ENCODE measurements at regions not wholly inside any gene's neighbourhood (a gene's known extent, or its start where the extent isn't known, plus 50 kb on each side); places are given as distances from the start of the nearest gene placed in this dataset.

DNA sequence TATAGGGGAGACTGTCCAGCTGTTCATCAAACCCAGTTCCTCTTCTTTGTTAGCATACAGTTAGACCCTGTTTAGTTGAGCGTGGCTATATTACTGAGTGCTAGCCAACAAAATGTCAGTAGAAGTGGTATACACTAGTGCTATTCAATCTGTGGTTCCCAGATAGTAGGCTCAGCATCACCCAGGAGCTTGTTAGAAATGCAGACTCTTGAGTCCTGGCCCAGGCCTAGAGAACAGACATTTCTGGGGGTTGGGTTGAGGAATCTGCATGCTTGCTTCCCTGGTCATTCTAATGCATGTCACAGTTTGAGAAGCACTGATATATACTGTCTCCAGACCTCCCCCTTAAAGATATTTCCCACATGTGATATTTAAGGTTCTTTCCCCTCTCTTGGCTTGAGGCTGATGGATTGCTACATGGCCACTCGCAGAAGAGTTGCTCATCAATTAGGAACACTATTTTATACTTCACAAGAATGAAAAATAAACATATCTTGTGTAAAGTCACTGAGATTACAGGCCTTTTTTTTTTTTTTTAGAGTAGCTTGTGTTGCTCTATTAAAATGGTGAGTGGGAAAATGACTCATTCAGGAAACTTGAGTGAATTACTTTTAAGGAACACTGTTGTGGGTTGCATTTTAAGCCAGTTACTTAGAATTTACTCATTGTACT is 289.0 kb downstream of the STIM2 start:
- WGBS (ENCODE audit: low lambda C conversion rate): 0% methylated on average over 2 of the region's 2 CpGs
- Histone ChIP-seq H3K4me3 (ENCODE audit: low read depth in 2 of 2, low read length in 1 of 2) (no peak overlapping the region), H3F3A (replicated peaks; ENCODE audit: insufficient read depth) (no peaks in the 10 kb centered on the region), H3K27ac (ENCODE audit: low read depth in 2 of 2, low read length in 1 of 2) (no peak overlapping the region), H3K4me1 (ENCODE audit: control insufficient read depth in 1 of 2, insufficient read depth in 2 of 2, low read depth in 1 of 2, low read length in 1 of 2) (no peaks in the 10 kb centered on the region), H4K20me1 (ENCODE audit: insufficient read depth) (no peaks in the 10 kb centered on the region), H3K27me3 (ENCODE audit: insufficient read depth) (no peaks in the 10 kb centered on the region), H3K9ac (no peak overlapping the region), H3K9me3 (no peaks in the 10 kb centered on the region), H2AFZ (ENCODE audit: low read depth) (no peak overlapping the region), H3K79me2 (ENCODE audit: insufficient read depth) (no peaks in the 10 kb centered on the region), H3K9me2 (no peaks in the 10 kb centered on the region), H3K36me3 (replicated peaks in 1 of 2; ENCODE audit: control insufficient read depth in 1 of 2, insufficient read depth in 2 of 2, low read length in 1 of 2) (no peaks in the 10 kb centered on the region), H3K4me2 (no peak overlapping the region)
- ChIA-PET POLR2A (no interaction called here), CTCF (no interaction called here)
- no peak for DNase-seq
- TF ChIP-seq MEF2A (IDR thresholded peaks at IDR 0.05; ENCODE audit: borderline replicate concordance, low read depth) (no peak), JUND (IDR thresholded peaks at IDR 0.05) (no peak), GABPA (IDR thresholded peaks at IDR 0.05; ENCODE audit: low read depth) (no peak), FOXM1 (IDR thresholded peaks at IDR 0.05; ENCODE audit: low read depth) (no peak), RFX5 (IDR thresholded peaks at IDR 0.05; ENCODE audit: low read length) (no peak), EZH2phosphoT487 (IDR thresholded peaks at IDR 0.05; ENCODE audit: borderline replicate concordance, low read depth) (no peak), POLR2AphosphoS5 (IDR thresholded peaks at IDR 0.05; ENCODE audit: low read depth, low read length) (no peak), RXRA (IDR thresholded peaks at IDR 0.05; ENCODE audit: borderline replicate concordance, low read depth) (no peak), SMC3 (IDR thresholded peaks at IDR 0.05; ENCODE audit: low read depth, low read length) (no peak), FOSL2 (IDR thresholded peaks at IDR 0.05; ENCODE audit: borderline replicate concordance, low read depth) (no peak), TEAD4 (IDR thresholded peaks at IDR 0.05; ENCODE audit: borderline replicate concordance, insufficient read depth) (no peak)
- TF ChIP-seq, protein P1, sequence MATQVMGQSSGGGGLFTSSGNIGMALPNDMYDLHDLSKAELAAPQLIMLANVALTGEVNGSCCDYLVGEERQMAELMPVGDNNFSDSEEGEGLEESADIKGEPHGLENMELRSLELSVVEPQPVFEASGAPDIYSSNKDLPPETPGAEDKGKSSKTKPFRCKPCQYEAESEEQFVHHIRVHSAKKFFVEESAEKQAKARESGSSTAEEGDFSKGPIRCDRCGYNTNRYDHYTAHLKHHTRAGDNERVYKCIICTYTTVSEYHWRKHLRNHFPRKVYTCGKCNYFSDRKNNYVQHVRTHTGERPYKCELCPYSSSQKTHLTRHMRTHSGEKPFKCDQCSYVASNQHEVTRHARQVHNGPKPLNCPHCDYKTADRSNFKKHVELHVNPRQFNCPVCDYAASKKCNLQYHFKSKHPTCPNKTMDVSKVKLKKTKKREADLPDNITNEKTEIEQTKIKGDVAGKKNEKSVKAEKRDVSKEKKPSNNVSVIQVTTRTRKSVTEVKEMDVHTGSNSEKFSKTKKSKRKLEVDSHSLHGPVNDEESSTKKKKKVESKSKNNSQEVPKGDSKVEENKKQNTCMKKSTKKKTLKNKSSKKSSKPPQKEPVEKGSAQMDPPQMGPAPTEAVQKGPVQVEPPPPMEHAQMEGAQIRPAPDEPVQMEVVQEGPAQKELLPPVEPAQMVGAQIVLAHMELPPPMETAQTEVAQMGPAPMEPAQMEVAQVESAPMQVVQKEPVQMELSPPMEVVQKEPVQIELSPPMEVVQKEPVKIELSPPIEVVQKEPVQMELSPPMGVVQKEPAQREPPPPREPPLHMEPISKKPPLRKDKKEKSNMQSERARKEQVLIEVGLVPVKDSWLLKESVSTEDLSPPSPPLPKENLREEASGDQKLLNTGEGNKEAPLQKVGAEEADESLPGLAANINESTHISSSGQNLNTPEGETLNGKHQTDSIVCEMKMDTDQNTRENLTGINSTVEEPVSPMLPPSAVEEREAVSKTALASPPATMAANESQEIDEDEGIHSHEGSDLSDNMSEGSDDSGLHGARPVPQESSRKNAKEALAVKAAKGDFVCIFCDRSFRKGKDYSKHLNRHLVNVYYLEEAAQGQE (IDR thresholded peaks at IDR 0.05; ENCODE audit: low read depth, low read length): no peak
- TF ChIP-seq, protein P2, sequence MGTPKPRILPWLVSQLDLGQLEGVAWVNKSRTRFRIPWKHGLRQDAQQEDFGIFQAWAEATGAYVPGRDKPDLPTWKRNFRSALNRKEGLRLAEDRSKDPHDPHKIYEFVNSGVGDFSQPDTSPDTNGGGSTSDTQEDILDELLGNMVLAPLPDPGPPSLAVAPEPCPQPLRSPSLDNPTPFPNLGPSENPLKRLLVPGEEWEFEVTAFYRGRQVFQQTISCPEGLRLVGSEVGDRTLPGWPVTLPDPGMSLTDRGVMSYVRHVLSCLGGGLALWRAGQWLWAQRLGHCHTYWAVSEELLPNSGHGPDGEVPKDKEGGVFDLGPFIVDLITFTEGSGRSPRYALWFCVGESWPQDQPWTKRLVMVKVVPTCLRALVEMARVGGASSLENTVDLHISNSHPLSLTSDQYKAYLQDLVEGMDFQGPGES (IDR thresholded peaks at IDR 0.05; ENCODE audit: low read depth, low read length): no peak
- TF ChIP-seq, protein P3, sequence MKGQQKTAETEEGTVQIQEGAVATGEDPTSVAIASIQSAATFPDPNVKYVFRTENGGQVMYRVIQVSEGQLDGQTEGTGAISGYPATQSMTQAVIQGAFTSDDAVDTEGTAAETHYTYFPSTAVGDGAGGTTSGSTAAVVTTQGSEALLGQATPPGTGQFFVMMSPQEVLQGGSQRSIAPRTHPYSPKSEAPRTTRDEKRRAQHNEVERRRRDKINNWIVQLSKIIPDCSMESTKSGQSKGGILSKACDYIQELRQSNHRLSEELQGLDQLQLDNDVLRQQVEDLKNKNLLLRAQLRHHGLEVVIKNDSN (IDR thresholded peaks at IDR 0.05; ENCODE audit: borderline replicate concordance, low read depth): no peak

Measured in SK-N-SH (cell line).